Astrocyte (in vitro differentiated cells and primary cell): ENCODE measurements at regions not wholly inside any gene's neighbourhood (a gene's known extent, or its start where the extent isn't known, plus 50 kb on each side); places are given as distances from the start of the nearest gene placed in this dataset.

Source experiments
- CTCF ChIP-seq: IDR thresholded peaks from 2 replicates; pipeline ENCODE4 v1.5.1; 2011; ENCODE audit warnings: low read depth, mild to moderate bottlenecking, inconsistent platforms, low read length, moderate library complexity; ENCODE audit not compliant: insufficient read depth
- EZH2 ChIP-seq: IDR thresholded peaks from 2 replicates; pipeline ENCODE4 v1.6.1; 2012; ENCODE audit warnings: mild to moderate bottlenecking, low read length, inconsistent platforms; ENCODE audit not compliant: insufficient read depth

GRCh38 chr11:33500861-33501479 lies 199.7 kb downstream of the C11orf91 start:
- TF ChIP-seq CTCF: no peak
- no peak for TF ChIP-seq EZH2
